Renal cortex interstitium (tissue), 11 donors: ENCODE measurements at regions not wholly inside any gene's neighbourhood (a gene's known extent, or its start where the extent isn't known, plus 50 kb on each side); places are given as distances from the start of the nearest gene placed in this dataset.
"Not testable (repeated sequence)": the region's sequence is repeated elsewhere in the genome, so short reads cannot be mapped to it uniquely, and the experiment has no call there.

Experiments
- DNase-seq, 11 donors: peaks; one replicate each; pipeline ENCODE4 v3.0.0-alpha.2; 2013; ENCODE audit warnings: low read depth in 9 of 11, low spot score in 4 of 11; ENCODE audit errors: extremely low read depth in 1 of 11

- DNase-seq, result no peak
Measured at GRCh38 chr14:34088914-34089313, 138.0 kb upstream of the EGLN3 start.

DNA sequence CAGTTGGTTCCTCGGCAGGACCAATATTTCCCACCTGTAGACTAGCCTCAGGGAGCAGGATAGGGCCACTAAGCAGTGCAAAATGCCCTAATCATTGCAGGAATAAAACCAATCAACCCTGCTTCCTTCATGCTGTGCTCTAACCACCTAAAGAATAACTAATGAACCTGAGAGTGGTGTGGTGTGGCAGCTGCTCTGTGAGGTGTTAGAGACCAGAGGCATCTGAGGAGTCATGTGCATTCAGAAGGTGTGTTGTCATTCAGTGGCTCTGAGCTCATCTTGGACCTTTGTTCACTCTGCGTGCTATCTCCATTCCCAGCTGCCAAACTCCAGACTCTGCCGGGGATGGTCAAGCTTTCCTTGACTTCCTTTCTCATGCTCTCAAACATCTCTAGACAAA, 136.7 kb upstream of the EGLN3 start:
- no peak for DNase-seq

DNA sequence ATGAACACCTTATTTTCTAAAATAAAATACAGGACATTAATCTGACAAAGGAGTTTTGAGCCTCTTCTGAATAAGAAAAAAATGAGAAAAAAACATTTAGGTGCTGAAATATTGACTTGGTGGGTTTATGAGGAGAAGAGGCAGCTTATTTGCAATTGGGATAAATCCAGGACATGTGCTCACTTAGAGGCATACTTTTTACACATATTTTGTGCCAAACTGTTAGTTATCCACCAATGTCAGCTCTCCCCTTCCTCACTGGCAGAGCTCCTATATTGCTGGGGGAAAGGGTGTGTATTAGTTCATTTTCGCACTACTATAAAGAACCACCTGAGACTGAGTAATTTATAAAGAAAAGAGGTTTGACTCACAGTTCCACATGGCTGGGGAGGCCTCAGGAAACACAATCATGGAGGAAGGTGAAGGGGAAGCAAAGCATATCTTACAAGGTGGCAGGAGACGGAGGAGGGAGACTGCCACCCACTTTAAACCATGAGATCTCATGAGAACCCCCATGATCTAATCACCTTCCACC, 135.4 kb upstream of the EGLN3 start:
- no peak for DNase-seq

GRCh38 chr14:34085695-34086094, 134.8 kb upstream of the EGLN3 start:
- DNase-seq, result no peak

GRCh38 chr14:34081576-34082136, 130.8 kb upstream of the EGLN3 start:
- no peak for DNase-seq

DNA sequence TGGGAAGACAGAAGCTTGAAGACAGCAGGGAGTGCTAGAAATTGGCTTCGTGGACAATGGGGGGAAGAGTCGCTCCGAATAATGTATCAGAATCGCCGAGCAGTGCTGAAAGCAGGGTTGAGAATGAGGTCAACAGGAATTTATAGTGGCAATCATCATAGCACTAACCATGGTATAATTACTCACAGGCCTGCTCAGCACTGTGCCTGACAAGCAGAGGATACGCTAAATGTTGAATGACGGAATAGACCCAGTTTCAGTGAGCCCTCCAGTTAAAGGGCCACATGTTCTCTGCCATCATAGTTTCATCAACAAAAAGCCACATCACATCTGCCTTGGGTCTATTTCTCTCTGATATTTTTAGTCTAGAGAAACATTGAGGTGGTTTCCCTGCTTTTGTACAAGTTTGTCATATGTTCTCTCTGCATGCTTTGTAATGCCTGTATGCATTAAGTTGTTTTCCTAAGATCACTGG, 130.3 kb upstream of the EGLN3 start:
- no peak for DNase-seq

GRCh38 chr14:34079643-34080042, 128.8 kb upstream of the EGLN3 start:
- DNase-seq, result not testable (repeated sequence)

GRCh38 chr14:34078117-34078743, 127.4 kb upstream of the EGLN3 start:
- DNase-seq, result no peak

- no peak for DNase-seq
Measured at GRCh38 chr14:34075826-34076225, 125.0 kb upstream of the EGLN3 start.

GRCh38 chr14:34075042-34075744, 124.3 kb upstream of the EGLN3 start:
- no peak for DNase-seq

DNA sequence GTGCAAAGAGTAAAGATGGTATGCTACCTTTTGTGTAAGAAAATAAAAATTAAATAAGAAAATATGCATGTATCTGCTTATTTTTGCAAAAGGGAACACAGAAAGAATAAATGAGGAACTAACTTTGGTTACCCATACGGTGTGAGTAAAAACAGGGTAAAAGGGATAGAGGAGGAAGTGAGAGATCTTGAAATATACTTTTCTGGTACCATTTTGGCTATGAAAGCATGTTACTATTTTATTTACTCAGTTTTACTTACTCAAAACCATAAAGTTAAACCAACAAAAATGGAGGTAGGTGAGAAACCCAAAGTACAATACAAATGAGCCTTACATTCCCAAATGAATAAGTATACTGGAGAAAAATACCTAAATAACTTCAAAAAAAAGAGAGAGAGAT, 122.0 kb upstream of the EGLN3 start:
- DNase-seq, result no peak

GRCh38 chr14:34072401-34072800, 121.5 kb upstream of the EGLN3 start:
- DNase-seq, result no peak

GRCh38 chr14:34070917-34071407, 120.1 kb upstream of the EGLN3 start:
- DNase-seq, result no peak

- DNase-seq, result no peak
Measured at GRCh38 chr14:34069854-34070582, 119.1 kb upstream of the EGLN3 start.

DNA sequence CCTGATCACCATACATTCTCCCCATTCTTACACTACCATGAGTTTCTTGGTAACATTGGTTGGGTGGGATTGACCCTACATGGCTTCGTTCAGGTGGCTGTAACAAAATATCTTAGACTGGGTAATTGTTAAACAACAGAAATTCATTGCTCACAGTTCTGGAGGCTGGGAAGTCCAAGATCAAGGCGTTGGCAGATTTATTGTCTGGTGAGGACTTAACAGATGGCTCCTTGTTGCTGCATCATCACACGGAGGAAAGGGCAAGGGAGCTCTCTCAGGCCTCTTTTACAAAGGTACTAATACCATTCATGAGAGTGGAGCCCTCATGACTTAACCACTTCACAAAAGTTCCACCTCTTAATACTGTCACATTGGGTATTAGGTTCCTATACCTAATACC, 116.7 kb upstream of the EGLN3 start:
- DNase-seq, result no peak

DNA sequence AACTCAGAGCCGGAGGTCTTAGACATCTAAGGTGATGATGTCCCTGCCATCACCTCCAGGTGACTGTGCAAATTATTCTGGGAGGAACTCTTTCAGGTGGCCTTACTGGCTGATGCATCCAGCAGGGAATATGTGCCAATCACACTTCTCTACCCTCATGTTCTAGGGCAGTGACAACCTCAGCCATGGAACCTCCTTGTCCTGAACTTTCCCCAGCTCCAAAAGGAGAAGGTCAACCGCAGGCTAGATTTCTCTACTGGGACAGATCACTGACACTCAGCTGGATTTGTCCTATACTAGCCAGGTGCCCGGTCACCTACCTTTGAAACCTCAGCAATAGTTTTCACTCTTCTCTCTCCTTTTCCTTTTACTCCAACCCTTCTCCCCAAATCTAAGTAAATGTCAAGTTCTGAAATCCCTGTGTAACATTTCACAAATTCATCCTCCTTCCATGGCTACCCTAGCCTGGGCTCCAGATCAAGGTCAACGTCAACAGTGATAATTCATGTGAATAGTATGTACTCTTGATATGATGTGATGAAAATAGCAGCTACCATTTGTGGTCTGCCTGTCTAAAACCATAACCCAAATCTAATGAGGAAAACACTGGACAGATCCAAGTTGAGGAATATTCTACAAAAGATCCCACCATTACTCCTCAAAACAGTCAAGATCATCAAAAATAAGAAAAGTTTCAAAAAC, 115.0 kb upstream of the EGLN3 start:
- no peak for DNase-seq

GRCh38 chr14:34065236-34065635, 114.4 kb upstream of the EGLN3 start:
- no peak for DNase-seq

GRCh38 chr14:34064349-34064748, 113.5 kb upstream of the EGLN3 start:
- no peak for DNase-seq
